IMR-90 (cell line): ENCODE measurements at regions not wholly inside any gene's neighbourhood (a gene's known extent, or its start where the extent isn't known, plus 50 kb on each side); places are given as distances from the start of the nearest gene placed in this dataset.

Experiments
- ATAC-seq: fragments of 200-7000 bp; cut with Tn5 transposase; 2 replicates; pipeline ENCODE4 v1.9.1; 2020; ENCODE audit warnings: low read depth, mild to moderate bottlenecking, moderate library complexity
- BruUV-seq: library from RNA; stranded (reverse); fragments of 400-500 nt; replicated peaks from 2 replicates; lab custom pipeline; 2021; lab: Mats Ljungman, UMichigan
- CTCF ChIA-PET: fragments of 300-600 bp; formaldehyde crosslinking; extraction: SDS; loops from one replicate; lab custom pipeline; 2021; ENCODE audit warnings: antibody characterized with exemption; lab: Yijun Ruan, JAX
- POLR2A ChIA-PET: fragments of 300-600 bp; sonication (Branson Sonifier 250); formaldehyde crosslinking; loops from one replicate; lab custom pipeline; 2022; ENCODE audit warnings: antibody characterized with exemption; ENCODE audit not compliant: unreplicated experiment; lab: Charles Lee
- DNase-seq: peaks from one replicate; pipeline ENCODE4 v3.0.0; 2013
- H2AFZ ChIP-seq: replicated peaks from 2 replicates; pipeline ENCODE3; 2013; ENCODE audit warnings: low read length, mild to moderate bottlenecking; ENCODE audit not compliant: poor library complexity
- H2AK5ac ChIP-seq: 2 replicates; pipeline ENCODE4 v1.6.1; 2013; ENCODE audit warnings: low read depth, low read length, inconsistent platforms
- H2AK9ac ChIP-seq: replicated peaks from 2 replicates; pipeline ENCODE3; 2013; ENCODE audit warnings: mild to moderate bottlenecking, low read depth, low read length, moderate library complexity; ENCODE audit not compliant: poor library complexity
- H2BK120ac ChIP-seq: 2 replicates; pipeline ENCODE4 v1.6.1; 2013; ENCODE audit warnings: low read depth, low read length, inconsistent platforms
- H2BK15ac ChIP-seq: 3 replicates; pipeline ENCODE4 v1.6.1; 2013; ENCODE audit warnings: low read depth, low read length, inconsistent platforms
- H2BK20ac ChIP-seq: 2 replicates; pipeline ENCODE4 v1.6.1; 2013; ENCODE audit warnings: low read depth, mild to moderate bottlenecking, inconsistent platforms, low read length, moderate library complexity
- H2BK5ac ChIP-seq: 2 replicates; pipeline ENCODE4 v1.6.1; 2013; ENCODE audit warnings: mild to moderate bottlenecking, low read depth, low read length, inconsistent platforms; ENCODE audit not compliant: poor library complexity, severe bottlenecking
- H3K14ac ChIP-seq: replicated peaks from 2 replicates; pipeline ENCODE4 v1.6.1; 2013; ENCODE audit warnings: low read depth, low read length, inconsistent platforms
- H3K18ac ChIP-seq: 2 replicates; pipeline ENCODE4 v1.6.1; 2013; ENCODE audit warnings: low read depth, low read length, control low read depth
- H3K23ac ChIP-seq: 2 replicates; pipeline ENCODE4 v1.6.1; 2013; ENCODE audit warnings: low read depth, low read length, inconsistent platforms
- H3K27ac ChIP-seq: 2 replicates; pipeline ENCODE4 v1.5.1; 2013; ENCODE audit warnings: mild to moderate bottlenecking, control low read depth, low read length; ENCODE audit not compliant: insufficient read depth
- H3K27me3 ChIP-seq: 2 replicates; pipeline ENCODE4 v1.6.1; 2013; ENCODE audit warnings: low read length; ENCODE audit not compliant: control insufficient read depth, insufficient read depth
- H3K36me3 ChIP-seq: 2 replicates; pipeline ENCODE4 v1.6.1; 2013; ENCODE audit warnings: low read length, mixed read lengths; ENCODE audit not compliant: control insufficient read depth, insufficient read depth
- H3K4ac ChIP-seq: 2 replicates; pipeline ENCODE4 v1.6.1; 2013; ENCODE audit warnings: low read depth, low read length, inconsistent platforms
- H3K4me1 ChIP-seq: 2 replicates; pipeline ENCODE4 v1.6.1; 2013; ENCODE audit warnings: low read length, mixed read lengths; ENCODE audit not compliant: control insufficient read depth, insufficient read depth
- H3K4me2 ChIP-seq: 2 replicates; pipeline ENCODE4 v1.6.1; 2013; ENCODE audit warnings: low read depth, mild to moderate bottlenecking, control low read depth, low read length, moderate library complexity
- H3K4me3 ChIP-seq: 2 replicates; pipeline ENCODE4 v1.5.1; 2013; ENCODE audit warnings: low read depth, mild to moderate bottlenecking, control low read depth, low read length, moderate library complexity; ENCODE audit not compliant: insufficient read depth
- H3K56ac ChIP-seq: 2 replicates; pipeline ENCODE4 v1.6.1; 2013; ENCODE audit warnings: low read length, inconsistent platforms; ENCODE audit not compliant: insufficient read depth; ENCODE audit errors: extremely low read depth
- H3K79me1 ChIP-seq, 2 experiments: 2 replicates each; pipeline ENCODE4 v1.6.1; 2013; ENCODE audit warnings: low read length in 2 of 2, inconsistent platforms in 1 of 2, low read depth in 1 of 2
- H3K9ac ChIP-seq: 2 replicates; pipeline ENCODE4 v1.6.1; 2013; ENCODE audit warnings: low read depth, low read length, control low read depth
- H3K9me1 ChIP-seq: 2 replicates; pipeline ENCODE4 v1.6.1; 2013; ENCODE audit warnings: low read length, inconsistent platforms; ENCODE audit not compliant: insufficient read depth
- H3K9me3 ChIP-seq: 2 replicates; pipeline ENCODE4 v1.6.1; 2013; ENCODE audit warnings: low read length; ENCODE audit not compliant: control insufficient read depth, insufficient read depth
- H4K20me1 ChIP-seq: 2 replicates; pipeline ENCODE4 v1.6.1; 2013; ENCODE audit warnings: low read length, inconsistent platforms; ENCODE audit not compliant: insufficient read depth
- H4K5ac ChIP-seq: 2 replicates; pipeline ENCODE4 v1.6.1; 2013; ENCODE audit warnings: mild to moderate bottlenecking, low read depth, low read length, control low read depth
- H4K8ac ChIP-seq, 2 experiments: 2 replicates each; pipeline ENCODE4 v1.6.1; 2013; ENCODE audit warnings: low read depth in 2 of 2, low read length in 2 of 2, control low read depth in 1 of 2, inconsistent platforms in 1 of 2
- H4K91ac ChIP-seq: 2 replicates; pipeline ENCODE4 v1.6.1; 2013; ENCODE audit warnings: low read depth, low read length, inconsistent platforms; ENCODE audit not compliant: insufficient read depth
- BHLHE40 ChIP-seq: fragments of 150-350 bp; IDR thresholded peaks from 2 replicates; pipeline ENCODE4 v1.6.1; 2016; ENCODE audit warnings: mild to moderate bottlenecking, low read depth, low read length
- CEBPB ChIP-seq: IDR thresholded peaks from 2 replicates; pipeline ENCODE4 v1.6.1; 2012; ENCODE audit warnings: low read depth, low read length, improper control_type of control experiment
- CHD1 ChIP-seq: IDR thresholded peaks from 2 replicates; pipeline ENCODE4 v1.6.1; 2012; ENCODE audit warnings: low read depth, low read length, improper control_type of control experiment
- CTCF ChIP-seq: conservative IDR thresholded peaks from 2 replicates; pipeline ENCODE4 v1.5.1; 2012; ENCODE audit warnings: mild to moderate bottlenecking, low read depth, low read length, improper control_type of control experiment
- FOS ChIP-seq: fragments of 150-350 bp; IDR thresholded peaks from 2 replicates; pipeline ENCODE4 v1.6.1; 2016; ENCODE audit warnings: low read depth, low read length
- MAFK ChIP-seq: IDR thresholded peaks from 2 replicates; pipeline ENCODE4 v1.6.1; 2012; ENCODE audit warnings: low read depth, low read length, improper control_type of control experiment
- MAZ ChIP-seq: IDR thresholded peaks from 2 replicates; pipeline ENCODE4 v1.6.1; 2012; ENCODE audit warnings: low read depth, mild to moderate bottlenecking, low read length, improper control_type of control experiment, moderate library complexity, borderline replicate concordance
- MXI1 ChIP-seq: IDR thresholded peaks from 2 replicates; pipeline ENCODE4 v1.6.1; 2012; ENCODE audit warnings: low read depth, mild to moderate bottlenecking, low read length, moderate library complexity, borderline replicate concordance
- NFE2L2 ChIP-seq: fragments of 150-350 bp; IDR thresholded peaks from 2 replicates; pipeline ENCODE4 v1.6.1; 2016; ENCODE audit warnings: low read depth, mild to moderate bottlenecking, low read length
- POLR2A ChIP-seq: IDR thresholded peaks from 2 replicates; pipeline ENCODE4 v1.6.1; 2012; ENCODE audit warnings: mild to moderate bottlenecking, low read depth, low read length
- RAD21 ChIP-seq: IDR thresholded peaks from 2 replicates; pipeline ENCODE4 v1.6.1; 2012; ENCODE audit warnings: low read length, improper control_type of control experiment
- RCOR1 ChIP-seq: IDR thresholded peaks from 2 replicates; pipeline ENCODE4 v1.6.1; 2012; ENCODE audit warnings: mild to moderate bottlenecking, low read length, improper control_type of control experiment; ENCODE audit not compliant: insufficient replicate concordance
- RFX5 ChIP-seq: IDR thresholded peaks from 2 replicates; pipeline ENCODE4 v1.8.0; 2012; ENCODE audit warnings: low read depth, mild to moderate bottlenecking, low read length, moderate library complexity
- SMC3 ChIP-seq: fragments of 150-350 bp; IDR thresholded peaks from 2 replicates; pipeline ENCODE4 v1.6.1; 2016; ENCODE audit warnings: low read depth, mild to moderate bottlenecking, antibody characterized with exemption, low read length, moderate library complexity
- WGBS, 2 experiments: methylation state at CpG; one replicate each; pipeline versions ENCODE4 v1.1.5 to v1.1.7; 2013; ENCODE audit warnings: missing lambda C conversion rate in 2 of 2; ENCODE audit not compliant: insufficient read length in 1 of 2; ENCODE audit errors: extremely low coverage in 2 of 2; 5-methylcytosine and 5-hydroxymethylcytosine counted together
- dilution Hi-C: fragments of 300-500 bp; cut with HindIII; formaldehyde crosslinking; loops from one replicate; pipeline ENCODE4 v1.14.3; 2018; ENCODE audit warnings: low sequenced_read_pairs; ENCODE audit not compliant: unreplicated experiment
- in situ Hi-C: fragments of 300-500 bp; cut with MboI; formaldehyde crosslinking; loops from 3 replicates; pipeline ENCODE4 v1.14.3; 2019; ENCODE audit warnings: low sequenced_read_pairs, inconsistent platforms, mixed read lengths
- intact Hi-C: fragments of 100-400 bp; cut with micrococcal nuclease; formaldehyde crosslinking; loops from 2 replicates; pipeline ENCODE4 v1.10.0; 2022
- TF ChIP-seq, protein P1 (sequence below): fragments of 150-350 bp; IDR thresholded peaks from 2 replicates; pipeline ENCODE4 v1.6.1; 2017; ENCODE audit warnings: mild to moderate bottlenecking, antibody characterized with exemption, low read length, low read depth
- TF ChIP-seq, protein P2 (sequence below): fragments of 150-350 bp; IDR thresholded peaks from 2 replicates; pipeline ENCODE4 v1.6.1; 2016; ENCODE audit warnings: low read depth, mild to moderate bottlenecking, low read length, moderate library complexity, borderline replicate concordance

GRCh38 chr5:85096421-85096820, 711.7 kb upstream of the EDIL3 start:
- no peaks in the 10 kb centered on the region for H3K27me3 ChIP-seq
- no peak overlapping the region for H4K5ac ChIP-seq
- H3K4me2 ChIP-seq: no peak overlapping the region
- no peaks in the 10 kb centered on the region; the same call in 1 of the 2 replicates for H3K9me3 ChIP-seq
- dilution Hi-C loops: no loop called here
- H2BK15ac ChIP-seq: no peak overlapping the region
- H2BK5ac ChIP-seq: no peak overlapping the region
- in situ Hi-C loops: no loop called here
- ATAC-seq: no peak
- intact Hi-C loops: no loop called here
- no peak overlapping the region for H2AFZ ChIP-seq
- H3K9me1 ChIP-seq: no peaks in the 10 kb centered on the region
- no peak overlapping the region for H3K27ac ChIP-seq
- H3K56ac ChIP-seq: no peak overlapping the region
- no peak overlapping the region for H3K4me3 ChIP-seq
- H2AK5ac ChIP-seq: no peak overlapping the region
- ChIA-PET POLR2A (no interaction called here), CTCF (no interaction called here)
- no peak overlapping the region for H3K9ac ChIP-seq
- H3K18ac ChIP-seq: no peak overlapping the region
- TF ChIP-seq SMC3 (no peak), MAZ (no peak), POLR2A (no peak), RAD21 (no peak), NFE2L2 (no peak), RCOR1 (no peak), CTCF (no peak), MAFK (no peak), MXI1 (no peak), BHLHE40 (no peak), CEBPB (no peak), CHD1 (no peak), RFX5 (no peak), FOS (no peak)
- TF ChIP-seq, protein P1, sequence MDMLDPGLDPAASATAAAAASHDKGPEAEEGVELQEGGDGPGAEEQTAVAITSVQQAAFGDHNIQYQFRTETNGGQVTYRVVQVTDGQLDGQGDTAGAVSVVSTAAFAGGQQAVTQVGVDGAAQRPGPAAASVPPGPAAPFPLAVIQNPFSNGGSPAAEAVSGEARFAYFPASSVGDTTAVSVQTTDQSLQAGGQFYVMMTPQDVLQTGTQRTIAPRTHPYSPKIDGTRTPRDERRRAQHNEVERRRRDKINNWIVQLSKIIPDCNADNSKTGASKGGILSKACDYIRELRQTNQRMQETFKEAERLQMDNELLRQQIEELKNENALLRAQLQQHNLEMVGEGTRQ: no peak
- TF ChIP-seq, protein P2, sequence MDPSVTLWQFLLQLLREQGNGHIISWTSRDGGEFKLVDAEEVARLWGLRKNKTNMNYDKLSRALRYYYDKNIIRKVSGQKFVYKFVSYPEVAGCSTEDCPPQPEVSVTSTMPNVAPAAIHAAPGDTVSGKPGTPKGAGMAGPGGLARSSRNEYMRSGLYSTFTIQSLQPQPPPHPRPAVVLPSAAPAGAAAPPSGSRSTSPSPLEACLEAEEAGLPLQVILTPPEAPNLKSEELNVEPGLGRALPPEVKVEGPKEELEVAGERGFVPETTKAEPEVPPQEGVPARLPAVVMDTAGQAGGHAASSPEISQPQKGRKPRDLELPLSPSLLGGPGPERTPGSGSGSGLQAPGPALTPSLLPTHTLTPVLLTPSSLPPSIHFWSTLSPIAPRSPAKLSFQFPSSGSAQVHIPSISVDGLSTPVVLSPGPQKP: no peak
- no peaks in the 10 kb centered on the region for H4K20me1 ChIP-seq
- DNase-seq: no peak
- H3K36me3 ChIP-seq: no peaks in the 10 kb centered on the region
- no peak overlapping the region for H3K14ac ChIP-seq
- H3K4me1 ChIP-seq: no peaks in the 10 kb centered on the region
- H2BK120ac ChIP-seq: no peak overlapping the region
- H2AK9ac ChIP-seq: no peak overlapping the region
- no peak overlapping the region for H2BK20ac ChIP-seq
- H3K4ac ChIP-seq: no peak overlapping the region
- H3K79me1 ChIP-seq: no peaks in the 10 kb centered on the region
- no peak overlapping the region for H3K23ac ChIP-seq
- no CpG with 5 or more reads among the region's 2 CpGs for WGBS, 2 experiments
- H4K91ac ChIP-seq: no peak overlapping the region
- no peak overlapping the region for H4K8ac ChIP-seq
- BruUV-seq: no TSS peak
